Mesothelial cell of epicardium (in vitro differentiated cells): ENCODE measurements at regions not wholly inside any gene's neighbourhood (a gene's known extent, or its start where the extent isn't known, plus 50 kb on each side); places are given as distances from the start of the nearest gene placed in this dataset.

Experiments used
- DNase-seq, 2 experiments: peaks; one replicate each; pipeline ENCODE4 v3.0.0; 2021; ENCODE audit warnings: low spot score in 2 of 2; ENCODE audit not compliant: unreplicated experiment in 2 of 2
- H3K27ac Mint-ChIP-seq: 2 replicates; pipeline ENCODE4 v1.8.0; 2021; ENCODE audit warnings: mixed read lengths
- H3K27me3 Mint-ChIP-seq: 2 replicates; pipeline ENCODE4 v1.8.0; 2021; ENCODE audit warnings: low read depth, mixed read lengths
- H3K36me3 Mint-ChIP-seq: 2 replicates; pipeline ENCODE4 v1.8.0; 2021; ENCODE audit warnings: mixed read lengths
- H3K4me1 Mint-ChIP-seq: 2 replicates; pipeline ENCODE4 v1.8.0; 2021; ENCODE audit warnings: mixed read lengths
- H3K4me3 Mint-ChIP-seq: 2 replicates; pipeline ENCODE4 v1.8.0; 2021; ENCODE audit warnings: mild to moderate bottlenecking, moderate library complexity, mixed read lengths
- H3K9me3 Mint-ChIP-seq: 2 replicates; pipeline ENCODE4 v1.8.0; 2021; ENCODE audit warnings: mixed read lengths
- TF ChIP-seq, protein P1 (sequence below): fragments of 200-600 bp; sonication (generic); IDR thresholded peaks from one replicate; pipeline ENCODE4 v1.5.0; 2021; ENCODE audit warnings: antibody characterized with exemption; ENCODE audit not compliant: unreplicated experiment

DNA sequence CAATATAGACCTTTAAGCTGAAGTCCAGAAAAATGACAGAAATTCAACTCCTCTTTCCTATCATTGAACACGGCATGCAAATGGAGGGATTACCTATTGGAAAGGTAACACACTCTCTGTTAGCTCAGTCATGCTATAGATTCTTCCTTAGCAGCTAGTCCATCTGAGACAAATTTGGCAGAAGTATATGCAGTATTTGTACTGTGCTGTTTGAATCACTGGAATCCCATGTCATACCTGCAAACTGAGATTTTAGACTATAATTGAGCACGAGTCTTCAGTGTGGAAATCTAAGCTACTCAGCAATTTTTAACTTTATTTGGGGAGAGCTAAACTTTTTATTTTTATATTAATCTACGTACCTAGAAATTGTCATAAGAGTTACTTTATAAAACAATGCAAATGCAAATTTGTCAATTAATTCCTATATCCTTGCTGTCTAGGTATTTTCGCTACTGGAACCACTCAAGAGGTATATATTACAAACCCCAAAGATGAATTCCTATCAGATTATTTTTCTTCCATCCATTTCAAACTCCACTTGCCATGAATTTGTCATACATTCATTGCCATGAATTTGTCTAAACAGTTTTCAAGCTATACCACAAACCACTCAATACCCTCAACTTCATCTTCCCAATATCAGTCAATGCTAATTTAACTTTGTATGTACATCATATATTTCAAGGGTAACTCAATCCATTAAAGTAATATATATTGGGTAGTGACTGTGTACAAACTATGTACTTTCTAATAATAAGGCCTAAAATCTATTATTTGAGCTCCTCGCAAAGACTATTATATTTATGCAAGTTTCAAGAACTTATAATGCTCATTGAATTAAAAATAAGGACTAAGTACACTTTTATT is 224.8 kb downstream of the MEF2C start:
- Mint-ChIP-seq H3K4me3 (no peak overlapping the region), H3K27me3 (peaks cover 89% of the 10 kb centered on the region), H3K36me3 (no peaks in the 10 kb centered on the region), H3K4me1 (peaks cover 8% of the 10 kb centered on the region), H3K9me3 (no peaks in the 10 kb centered on the region), H3K27ac (no peak overlapping the region)
- no peak for DNase-seq
- TF ChIP-seq, protein P1, sequence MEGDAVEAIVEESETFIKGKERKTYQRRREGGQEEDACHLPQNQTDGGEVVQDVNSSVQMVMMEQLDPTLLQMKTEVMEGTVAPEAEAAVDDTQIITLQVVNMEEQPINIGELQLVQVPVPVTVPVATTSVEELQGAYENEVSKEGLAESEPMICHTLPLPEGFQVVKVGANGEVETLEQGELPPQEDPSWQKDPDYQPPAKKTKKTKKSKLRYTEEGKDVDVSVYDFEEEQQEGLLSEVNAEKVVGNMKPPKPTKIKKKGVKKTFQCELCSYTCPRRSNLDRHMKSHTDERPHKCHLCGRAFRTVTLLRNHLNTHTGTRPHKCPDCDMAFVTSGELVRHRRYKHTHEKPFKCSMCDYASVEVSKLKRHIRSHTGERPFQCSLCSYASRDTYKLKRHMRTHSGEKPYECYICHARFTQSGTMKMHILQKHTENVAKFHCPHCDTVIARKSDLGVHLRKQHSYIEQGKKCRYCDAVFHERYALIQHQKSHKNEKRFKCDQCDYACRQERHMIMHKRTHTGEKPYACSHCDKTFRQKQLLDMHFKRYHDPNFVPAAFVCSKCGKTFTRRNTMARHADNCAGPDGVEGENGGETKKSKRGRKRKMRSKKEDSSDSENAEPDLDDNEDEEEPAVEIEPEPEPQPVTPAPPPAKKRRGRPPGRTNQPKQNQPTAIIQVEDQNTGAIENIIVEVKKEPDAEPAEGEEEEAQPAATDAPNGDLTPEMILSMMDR: no peak

DNA sequence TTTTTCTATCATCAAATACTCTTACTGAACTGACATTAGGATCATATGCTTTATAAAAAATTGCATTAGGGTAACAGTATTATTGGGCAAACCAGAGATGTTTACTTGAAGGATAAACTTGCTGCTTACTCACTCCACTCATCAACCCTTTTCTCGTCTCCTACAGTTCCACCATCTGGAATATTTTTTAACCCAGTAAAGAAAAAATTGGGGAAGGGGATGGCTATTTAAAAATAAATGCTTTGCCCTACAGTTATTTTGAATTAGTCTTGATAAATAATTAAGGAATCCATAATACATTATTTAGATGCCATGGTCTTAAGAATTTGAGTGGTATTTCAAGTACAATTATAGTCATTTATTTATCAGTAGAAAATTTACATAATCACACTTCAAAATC is 225.8 kb downstream of the MEF2C start:
- H3K9me3 Mint-ChIP-seq: no peaks in the 10 kb centered on the region
- H3K4me1 Mint-ChIP-seq: peaks cover 8% of the 10 kb centered on the region
- peaks cover 88% of the 10 kb centered on the region for H3K27me3 Mint-ChIP-seq
- H3K36me3 Mint-ChIP-seq: no peaks in the 10 kb centered on the region
- H3K4me3 Mint-ChIP-seq: no peak overlapping the region
- H3K27ac Mint-ChIP-seq: no peak overlapping the region
- TF ChIP-seq, protein P1: no peak
- DNase-seq: no peak

DNA sequence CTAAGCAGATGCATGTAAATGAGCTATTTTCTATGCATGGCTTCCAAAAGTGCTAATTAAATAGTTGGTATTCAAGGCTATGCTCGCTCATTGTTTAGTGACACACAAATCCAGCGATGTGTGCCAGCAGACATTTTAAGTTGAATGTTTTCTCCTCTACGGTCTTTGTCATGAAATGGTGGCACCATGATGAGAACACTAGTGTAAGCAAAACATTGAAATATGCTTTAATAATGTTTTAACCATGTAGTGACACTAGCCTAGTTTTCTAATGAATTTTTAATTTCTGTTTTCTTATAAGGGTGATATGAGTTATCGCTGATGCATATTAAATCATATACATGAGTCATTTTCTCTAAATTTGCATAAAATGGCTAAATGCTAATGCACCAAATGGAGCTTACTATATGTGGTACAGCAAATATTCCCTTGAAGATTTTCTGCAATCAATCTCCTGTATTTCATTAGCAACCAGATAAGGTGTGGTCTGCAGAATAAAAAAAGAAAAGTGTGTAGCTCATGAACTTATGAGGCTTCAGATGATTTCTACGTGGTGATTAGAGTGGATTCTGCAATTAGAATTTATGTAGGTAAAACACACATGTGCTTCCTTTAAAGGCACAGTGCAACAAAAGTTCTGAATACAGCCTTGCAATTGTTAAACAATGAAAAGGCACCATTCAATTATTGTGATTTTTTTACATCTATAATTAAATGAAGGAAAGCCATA is 226.6 kb downstream of the MEF2C start:
- peaks cover 88% of the 10 kb centered on the region for H3K27me3 Mint-ChIP-seq
- H3K36me3 Mint-ChIP-seq: no peaks in the 10 kb centered on the region
- DNase-seq: no peak
- H3K27ac Mint-ChIP-seq: no peak overlapping the region
- no peaks in the 10 kb centered on the region for H3K9me3 Mint-ChIP-seq
- peaks cover 7% of the 10 kb centered on the region for H3K4me1 Mint-ChIP-seq
- TF ChIP-seq, protein P1: no peak
- no peak overlapping the region for H3K4me3 Mint-ChIP-seq

DNA sequence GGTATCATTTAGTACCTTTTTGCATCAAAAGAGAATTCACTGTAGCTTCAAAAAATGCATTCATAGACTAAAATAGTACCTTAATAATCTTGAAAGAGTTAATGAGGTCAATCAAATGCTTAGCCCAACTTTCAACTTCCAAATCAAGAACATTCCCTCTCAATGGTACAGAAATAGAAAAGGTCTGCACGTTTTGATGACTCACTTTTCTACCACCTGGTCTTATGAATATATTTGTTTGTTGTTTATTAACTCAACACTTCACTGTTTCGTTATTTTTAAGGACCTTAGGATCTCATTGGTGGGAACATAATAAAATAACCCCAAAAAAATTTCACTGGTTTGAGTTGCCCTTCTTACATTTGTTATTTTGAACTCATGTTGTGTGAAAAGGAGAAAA is 229.5 kb downstream of the MEF2C start:
- H3K27ac Mint-ChIP-seq: no peak overlapping the region
- no peak overlapping the region for H3K4me3 Mint-ChIP-seq
- TF ChIP-seq, protein P1: no peak
- H3K36me3 Mint-ChIP-seq: no peaks in the 10 kb centered on the region
- H3K4me1 Mint-ChIP-seq: no peaks in the 10 kb centered on the region
- peaks cover 78% of the 10 kb centered on the region for H3K27me3 Mint-ChIP-seq
- no peaks in the 10 kb centered on the region for H3K9me3 Mint-ChIP-seq
- DNase-seq: no peak

DNA sequence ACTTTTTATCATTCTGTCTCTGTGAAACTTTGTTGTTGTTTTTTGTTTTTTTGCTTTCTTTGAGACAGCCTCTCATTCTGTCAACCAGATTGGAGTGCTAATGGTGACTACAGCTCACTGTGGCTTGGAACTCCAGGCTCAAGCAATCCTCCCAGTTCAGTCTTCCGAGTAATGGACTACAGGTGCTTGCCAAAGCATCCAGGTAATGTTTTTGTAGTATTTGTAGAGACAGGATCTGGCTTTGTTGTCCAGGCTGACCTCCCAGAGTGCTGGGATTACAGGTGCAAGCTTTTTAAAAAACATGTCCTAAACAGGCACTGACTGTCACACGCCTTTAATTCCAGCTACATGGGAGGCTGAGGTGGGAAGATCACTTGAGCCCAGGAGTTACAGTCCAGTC is 235.1 kb downstream of the MEF2C start:
- Mint-ChIP-seq H3K4me3 (no peak overlapping the region), H3K27me3 (peaks cover 59% of the 10 kb centered on the region), H3K27ac (no peak overlapping the region), H3K36me3 (no peaks in the 10 kb centered on the region), H3K4me1 (no peaks in the 10 kb centered on the region), H3K9me3 (no peaks in the 10 kb centered on the region)
- DNase-seq: no peak
- TF ChIP-seq, protein P1: no peak
